OCI-LY1 (cell line): ENCODE measurements at regions not wholly inside any gene's neighbourhood (a gene's known extent, or its start where the extent isn't known, plus 50 kb on each side); places are given as distances from the start of the nearest gene placed in this dataset.

Source experiments
- EZH2 ChIP-seq: fragments of 200-600 bp; sonication (generic), shearing (Covaris generic); IDR thresholded peaks from 2 replicates; pipeline ENCODE4 v1.8.0; 2017; ENCODE audit warnings: borderline replicate concordance, mixed run types, mild to moderate bottlenecking, antibody characterized with exemption, low read length, moderate library complexity, mixed read lengths
- TF ChIP-seq, protein P1 (sequence below): fragments of 200-600 bp; sonication (generic), shearing (Covaris generic); IDR thresholded peaks from 2 replicates; pipeline ENCODE4 v1.5.1; 2017; ENCODE audit warnings: mild to moderate bottlenecking, antibody characterized with exemption, low read length, moderate library complexity, mixed read lengths

DNA sequence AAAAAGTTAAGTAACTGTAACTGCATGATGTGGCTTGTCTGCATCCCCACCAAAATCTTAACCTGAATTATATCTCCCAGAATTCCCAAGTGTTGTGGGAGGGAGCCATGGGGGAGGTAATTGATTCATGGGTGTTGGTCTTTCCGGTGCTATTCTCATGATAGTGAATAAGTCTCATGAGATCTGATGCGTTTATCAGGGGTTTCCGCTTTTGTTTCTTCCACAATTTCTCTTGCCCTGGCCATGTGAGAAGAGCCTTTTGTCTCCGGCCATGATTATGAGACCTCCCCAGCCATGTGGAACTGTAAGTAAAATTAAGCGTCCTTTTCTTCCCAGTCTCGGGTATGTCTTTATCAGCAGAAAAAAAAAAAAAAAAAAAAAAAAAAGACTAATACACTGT is 385.8 kb downstream of the SLITRK1 start:
- TF ChIP-seq, protein P1, sequence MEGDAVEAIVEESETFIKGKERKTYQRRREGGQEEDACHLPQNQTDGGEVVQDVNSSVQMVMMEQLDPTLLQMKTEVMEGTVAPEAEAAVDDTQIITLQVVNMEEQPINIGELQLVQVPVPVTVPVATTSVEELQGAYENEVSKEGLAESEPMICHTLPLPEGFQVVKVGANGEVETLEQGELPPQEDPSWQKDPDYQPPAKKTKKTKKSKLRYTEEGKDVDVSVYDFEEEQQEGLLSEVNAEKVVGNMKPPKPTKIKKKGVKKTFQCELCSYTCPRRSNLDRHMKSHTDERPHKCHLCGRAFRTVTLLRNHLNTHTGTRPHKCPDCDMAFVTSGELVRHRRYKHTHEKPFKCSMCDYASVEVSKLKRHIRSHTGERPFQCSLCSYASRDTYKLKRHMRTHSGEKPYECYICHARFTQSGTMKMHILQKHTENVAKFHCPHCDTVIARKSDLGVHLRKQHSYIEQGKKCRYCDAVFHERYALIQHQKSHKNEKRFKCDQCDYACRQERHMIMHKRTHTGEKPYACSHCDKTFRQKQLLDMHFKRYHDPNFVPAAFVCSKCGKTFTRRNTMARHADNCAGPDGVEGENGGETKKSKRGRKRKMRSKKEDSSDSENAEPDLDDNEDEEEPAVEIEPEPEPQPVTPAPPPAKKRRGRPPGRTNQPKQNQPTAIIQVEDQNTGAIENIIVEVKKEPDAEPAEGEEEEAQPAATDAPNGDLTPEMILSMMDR, result no peak
- TF ChIP-seq EZH2, result no peak
